Testis (tissue), 2 donors: ENCODE measurements at regions not wholly inside any gene's neighbourhood (a gene's known extent, or its start where the extent isn't known, plus 50 kb on each side); places are given as distances from the start of the nearest gene placed in this dataset.
"Not testable (repeated sequence)": the region's sequence is repeated elsewhere in the genome, so short reads cannot be mapped to it uniquely, and the experiment has no call there.

Source experiments
- POLR2A ChIP-seq: fragments of 450-650 bp; IDR thresholded peaks from one replicate; pipeline ENCODE4 v1.6.1; 2017; ENCODE audit warnings: antibody characterized with exemption, mild to moderate bottlenecking, moderate library complexity
- TF ChIP-seq, protein P1 (sequence below), 3 experiments: fragments of 450-650 bp in 2 of 3; fragments of 200-600 bp in 1 of 3; sonication (generic) in 1 of 3; IDR thresholded peaks; one replicate each; pipeline ENCODE4 v1.5.1; 2016 to 2019; ENCODE audit warnings: antibody characterized with exemption in 3 of 3, mild to moderate bottlenecking in 2 of 3, moderate library complexity in 1 of 3

DNA sequence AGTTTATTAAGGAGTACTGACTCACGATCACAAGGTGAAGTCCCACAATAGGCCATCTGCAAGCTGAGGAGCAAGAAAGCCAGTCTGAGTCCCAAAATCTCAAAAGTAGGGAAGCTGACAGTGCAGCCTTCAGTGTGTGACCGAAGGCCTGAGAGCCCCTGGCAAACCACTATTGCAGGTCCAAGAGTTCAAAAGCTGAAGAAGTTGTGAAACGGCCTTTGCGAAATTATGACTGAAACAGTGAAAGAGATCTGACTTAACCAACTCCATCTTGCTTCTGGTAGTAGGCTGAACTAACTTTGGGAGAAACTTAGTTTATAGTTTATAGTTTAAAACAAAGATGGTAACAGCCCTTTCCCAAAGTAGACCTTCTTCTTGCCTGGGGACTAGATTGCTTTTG lies 471.6 kb downstream of the FRK start:
- TF ChIP-seq POLR2A, result not testable (repeated sequence)
- TF ChIP-seq, protein P1, sequence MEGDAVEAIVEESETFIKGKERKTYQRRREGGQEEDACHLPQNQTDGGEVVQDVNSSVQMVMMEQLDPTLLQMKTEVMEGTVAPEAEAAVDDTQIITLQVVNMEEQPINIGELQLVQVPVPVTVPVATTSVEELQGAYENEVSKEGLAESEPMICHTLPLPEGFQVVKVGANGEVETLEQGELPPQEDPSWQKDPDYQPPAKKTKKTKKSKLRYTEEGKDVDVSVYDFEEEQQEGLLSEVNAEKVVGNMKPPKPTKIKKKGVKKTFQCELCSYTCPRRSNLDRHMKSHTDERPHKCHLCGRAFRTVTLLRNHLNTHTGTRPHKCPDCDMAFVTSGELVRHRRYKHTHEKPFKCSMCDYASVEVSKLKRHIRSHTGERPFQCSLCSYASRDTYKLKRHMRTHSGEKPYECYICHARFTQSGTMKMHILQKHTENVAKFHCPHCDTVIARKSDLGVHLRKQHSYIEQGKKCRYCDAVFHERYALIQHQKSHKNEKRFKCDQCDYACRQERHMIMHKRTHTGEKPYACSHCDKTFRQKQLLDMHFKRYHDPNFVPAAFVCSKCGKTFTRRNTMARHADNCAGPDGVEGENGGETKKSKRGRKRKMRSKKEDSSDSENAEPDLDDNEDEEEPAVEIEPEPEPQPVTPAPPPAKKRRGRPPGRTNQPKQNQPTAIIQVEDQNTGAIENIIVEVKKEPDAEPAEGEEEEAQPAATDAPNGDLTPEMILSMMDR (IDR thresholded peaks at IDR 0.05), result not testable (repeated sequence)
